ENCODE measurements at regions not wholly inside any gene's neighbourhood (a gene's known extent, or its start where the extent isn't known, plus 50 kb on each side); places are given as distances from the start of the nearest gene placed in this dataset.
"Not testable (repeated sequence)": the region's sequence is repeated elsewhere in the genome, so short reads cannot be mapped to it uniquely, and the experiment has no call there.

DNA sequence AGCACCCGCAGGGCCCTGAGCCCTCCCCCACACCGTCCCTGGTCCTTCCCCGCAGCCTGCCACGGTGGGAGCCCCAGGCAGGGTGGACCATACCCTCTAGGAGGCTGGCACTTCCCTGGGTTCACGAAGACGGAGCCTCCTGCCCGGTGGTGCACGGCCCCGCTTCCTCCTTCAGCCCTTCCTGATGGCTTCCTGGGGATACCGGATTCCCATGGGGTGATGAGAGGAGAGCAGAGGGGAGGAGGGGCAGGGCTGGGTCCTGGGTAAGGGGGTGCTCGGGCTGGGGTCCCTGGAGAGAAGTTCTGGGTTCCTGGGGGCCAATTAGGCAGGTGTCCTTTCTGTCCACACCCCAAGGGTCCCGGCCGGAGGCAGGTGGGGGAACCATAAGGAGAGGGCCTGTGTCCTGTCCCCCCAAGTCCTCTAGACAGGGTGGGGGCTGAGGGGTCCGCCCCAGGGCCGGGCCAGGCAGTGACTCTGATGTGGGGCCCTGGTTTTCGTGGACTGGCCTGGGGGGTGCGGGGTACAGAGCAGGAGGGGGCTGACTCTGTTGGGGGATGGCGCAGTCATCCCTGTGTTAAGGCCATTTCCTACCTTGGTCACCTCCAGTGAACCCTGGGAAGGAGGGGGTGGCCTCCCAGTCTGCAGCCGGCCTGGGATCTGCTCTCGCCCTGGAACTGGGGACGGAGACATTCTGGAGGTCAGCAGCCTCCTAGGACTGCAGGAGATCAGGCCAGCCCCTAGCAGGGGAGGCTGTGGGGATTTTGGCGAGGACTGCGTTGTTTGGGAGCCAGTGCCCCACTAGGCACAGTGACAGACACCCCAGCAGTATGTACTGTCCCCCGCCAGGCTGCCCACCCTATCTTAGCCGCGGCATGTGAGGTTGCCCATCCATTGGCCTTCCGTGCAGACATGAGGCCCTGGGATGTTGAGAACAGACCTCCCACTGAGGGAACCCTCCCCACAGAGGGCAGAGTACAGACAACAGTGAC is 366.4 kb downstream of the TMEM121 start:
- not testable (repeated sequence) for H3K9me3 Mint-ChIP-seq; H3K27ac Mint-ChIP-seq; H3K4me3 Mint-ChIP-seq; H3K4me1 Mint-ChIP-seq (ENCODE audit: low read depth); H3K36me3 Mint-ChIP-seq (ENCODE audit: low read depth)
- H3K27me3 Mint-ChIP-seq (ENCODE audit: low read depth), result peaks cover 40% of the 10 kb centered on the region

DNA sequence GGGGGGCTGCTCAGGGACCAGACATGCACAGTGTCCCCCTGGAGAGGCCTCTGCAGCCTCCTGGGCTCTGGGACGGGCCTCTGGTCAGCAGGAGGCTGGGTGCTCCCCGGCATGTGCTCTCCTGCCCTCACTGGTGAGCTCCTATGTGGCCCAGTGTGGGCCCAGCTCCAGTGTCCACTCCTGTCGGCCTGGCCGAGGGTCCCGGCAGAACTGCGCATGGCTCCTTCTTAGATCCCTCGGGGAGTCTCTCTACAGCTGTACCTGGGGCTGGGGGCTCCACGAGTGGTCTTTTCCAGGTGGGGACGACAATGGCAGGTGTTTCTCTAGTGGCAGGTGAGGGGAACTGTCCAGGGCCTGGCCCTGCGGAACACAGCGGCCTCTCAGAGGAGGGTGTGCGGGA is 367.3 kb downstream of the TMEM121 start:
- not testable (repeated sequence) for H3K4me3 Mint-ChIP-seq; H3K27ac Mint-ChIP-seq; H3K4me1 Mint-ChIP-seq (ENCODE audit: low read depth); H3K9me3 Mint-ChIP-seq; H3K36me3 Mint-ChIP-seq (ENCODE audit: low read depth)
- peaks cover 42% of the 10 kb centered on the region for H3K27me3 Mint-ChIP-seq (ENCODE audit: low read depth)

GRCh38 chr14:105894125-105894977 is 368.0 kb downstream of the TMEM121 start:
- Mint-ChIP-seq H3K4me1 (ENCODE audit: low read depth) (peaks cover 2% of the 10 kb centered on the region), H3K36me3 (ENCODE audit: low read depth) (no peaks in the 10 kb centered on the region), H3K27me3 (ENCODE audit: low read depth) (peaks cover 42% of the 10 kb centered on the region), H3K4me3 (no peak overlapping the region), H3K27ac (no peak overlapping the region), H3K9me3 (no peaks in the 10 kb centered on the region)

- Mint-ChIP-seq H3K36me3 (ENCODE audit: low read depth) (no peaks in the 10 kb centered on the region), H3K4me3 (no peak overlapping the region), H3K9me3 (no peaks in the 10 kb centered on the region), H3K4me1 (ENCODE audit: low read depth) (peaks cover 2% of the 10 kb centered on the region), H3K27ac (no peak overlapping the region), H3K27me3 (ENCODE audit: low read depth) (peaks cover 42% of the 10 kb centered on the region)
Observed at GRCh38 chr14:105894978-105895881, 368.8 kb downstream of the TMEM121 start.

GRCh38 chr14:105896206-105896605 is 369.8 kb downstream of the TMEM121 start:
- not testable (repeated sequence) for H3K4me3 Mint-ChIP-seq; H3K36me3 Mint-ChIP-seq (ENCODE audit: low read depth); H3K9me3 Mint-ChIP-seq; H3K27ac Mint-ChIP-seq; H3K4me1 Mint-ChIP-seq (ENCODE audit: low read depth)
- peaks cover 43% of the 10 kb centered on the region for H3K27me3 Mint-ChIP-seq (ENCODE audit: low read depth)

DNA sequence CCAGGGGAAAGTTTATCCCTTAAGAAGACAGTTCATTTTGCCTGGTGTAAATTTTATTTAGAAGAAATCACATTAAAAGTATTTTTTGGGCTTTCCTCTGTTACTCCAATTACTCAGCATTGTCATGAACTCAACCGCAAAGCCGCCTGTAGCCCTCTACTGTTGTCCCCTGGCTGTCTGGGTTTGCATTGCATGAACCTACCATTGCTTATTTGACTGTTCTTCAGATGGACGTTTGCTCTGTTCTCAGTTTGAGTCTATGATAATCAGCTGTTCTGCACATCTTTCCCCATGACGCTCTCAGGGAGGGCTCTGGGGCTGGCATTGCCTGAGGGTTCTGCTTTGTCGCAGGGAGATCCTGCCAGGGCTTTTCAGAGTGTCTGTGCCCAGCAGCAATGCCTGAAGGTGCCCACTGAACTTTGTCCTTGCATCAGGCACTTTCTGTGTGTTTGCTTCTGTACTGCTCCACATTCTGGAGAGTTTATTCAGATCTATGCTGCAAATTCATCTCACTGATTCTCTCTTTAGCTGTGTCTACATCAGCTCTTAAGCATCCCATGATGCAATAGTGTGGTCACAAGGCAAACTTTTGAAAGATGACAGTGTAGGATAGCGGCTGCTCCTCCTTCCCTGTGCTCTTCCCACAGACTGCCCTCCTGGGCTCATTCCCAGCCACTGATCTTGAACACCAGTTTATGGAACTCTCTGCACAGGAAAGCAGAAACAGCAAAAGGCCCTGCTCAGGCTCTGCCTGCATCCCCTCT is 370.8 kb downstream of the TMEM121 start:
- H3K27me3 Mint-ChIP-seq (ENCODE audit: low read depth), result peaks cover 40% of the 10 kb centered on the region
- H3K27ac Mint-ChIP-seq; H3K4me3 Mint-ChIP-seq; H3K4me1 Mint-ChIP-seq (ENCODE audit: low read depth); H3K36me3 Mint-ChIP-seq (ENCODE audit: low read depth); H3K9me3 Mint-ChIP-seq: not testable (repeated sequence)

DNA sequence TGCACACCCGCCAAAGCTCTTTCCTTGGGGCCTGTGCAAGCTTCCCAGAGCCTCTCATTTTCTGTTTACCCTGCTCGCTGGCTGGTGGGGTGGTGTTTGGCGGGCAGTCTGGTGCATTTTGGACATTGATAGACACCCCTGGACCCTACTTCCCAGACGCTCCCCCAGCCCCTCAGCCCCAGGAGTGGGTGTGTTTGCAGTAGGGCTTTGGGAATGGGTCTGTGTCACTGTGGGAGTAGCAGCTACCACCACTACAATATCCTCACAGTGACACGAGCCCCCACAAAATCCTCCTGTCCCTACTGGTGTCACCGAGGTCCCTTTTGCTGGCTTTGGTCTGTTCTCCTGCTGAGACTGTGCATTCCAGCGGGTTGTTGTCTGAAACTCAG is 371.3 kb downstream of the TMEM121 start:
- Mint-ChIP-seq H3K36me3 (ENCODE audit: low read depth) (no peaks in the 10 kb centered on the region), H3K9me3 (no peaks in the 10 kb centered on the region)

GRCh38 chr14:105898482-105899010 is 372.2 kb downstream of the TMEM121 start:
- H3K4me3 Mint-ChIP-seq, result no peak overlapping the region
- H3K9me3 Mint-ChIP-seq, result no peaks in the 10 kb centered on the region

More for the DNA sequence above, 371.3 kb downstream of the TMEM121 start:
- Mint-ChIP-seq H3K4me1 (ENCODE audit: low read depth) (peaks cover 2% of the 10 kb centered on the region), H3K27ac (no peak overlapping the region), H3K4me3 (no peak overlapping the region), H3K27me3 (ENCODE audit: low read depth) (peaks cover 40% of the 10 kb centered on the region)

GRCh38 chr14:105899071-105899641 is 372.8 kb downstream of the TMEM121 start:
- no peak overlapping the region for H3K4me3 Mint-ChIP-seq
- no peaks in the 10 kb centered on the region for H3K36me3 Mint-ChIP-seq (ENCODE audit: low read depth)
- no peaks in the 10 kb centered on the region for H3K9me3 Mint-ChIP-seq
- H3K27ac Mint-ChIP-seq, result no peak overlapping the region
- peaks cover 40% of the 10 kb centered on the region for H3K27me3 Mint-ChIP-seq (ENCODE audit: low read depth)
- H3K4me1 Mint-ChIP-seq (ENCODE audit: low read depth), result peaks cover 2% of the 10 kb centered on the region

More at GRCh38 chr14:105898482-105899010, 372.2 kb downstream of the TMEM121 start:
- no peaks in the 10 kb centered on the region for H3K36me3 Mint-ChIP-seq (ENCODE audit: low read depth)
- peaks cover 2% of the 10 kb centered on the region for H3K4me1 Mint-ChIP-seq (ENCODE audit: low read depth)
- peaks cover 40% of the 10 kb centered on the region for H3K27me3 Mint-ChIP-seq (ENCODE audit: low read depth)
- no peak overlapping the region for H3K27ac Mint-ChIP-seq

GRCh38 chr14:105899657-105900397 is 373.4 kb downstream of the TMEM121 start:
- Mint-ChIP-seq H3K27ac (no peak overlapping the region), H3K36me3 (ENCODE audit: low read depth) (no peaks in the 10 kb centered on the region), H3K27me3 (ENCODE audit: low read depth) (peaks cover 39% of the 10 kb centered on the region), H3K4me3 (no peak overlapping the region), H3K9me3 (no peaks in the 10 kb centered on the region), H3K4me1 (ENCODE audit: low read depth) (peaks cover 2% of the 10 kb centered on the region)

GRCh38 chr14:105900398-105901160 is 374.2 kb downstream of the TMEM121 start:
- H3K27ac Mint-ChIP-seq, result no peak overlapping the region
- H3K27me3 Mint-ChIP-seq (ENCODE audit: low read depth), result peaks cover 31% of the 10 kb centered on the region
- no peak overlapping the region for H3K4me3 Mint-ChIP-seq
- H3K36me3 Mint-ChIP-seq (ENCODE audit: low read depth), result no peaks in the 10 kb centered on the region
- H3K9me3 Mint-ChIP-seq, result no peaks in the 10 kb centered on the region
- peaks cover 2% of the 10 kb centered on the region for H3K4me1 Mint-ChIP-seq (ENCODE audit: low read depth)

DNA sequence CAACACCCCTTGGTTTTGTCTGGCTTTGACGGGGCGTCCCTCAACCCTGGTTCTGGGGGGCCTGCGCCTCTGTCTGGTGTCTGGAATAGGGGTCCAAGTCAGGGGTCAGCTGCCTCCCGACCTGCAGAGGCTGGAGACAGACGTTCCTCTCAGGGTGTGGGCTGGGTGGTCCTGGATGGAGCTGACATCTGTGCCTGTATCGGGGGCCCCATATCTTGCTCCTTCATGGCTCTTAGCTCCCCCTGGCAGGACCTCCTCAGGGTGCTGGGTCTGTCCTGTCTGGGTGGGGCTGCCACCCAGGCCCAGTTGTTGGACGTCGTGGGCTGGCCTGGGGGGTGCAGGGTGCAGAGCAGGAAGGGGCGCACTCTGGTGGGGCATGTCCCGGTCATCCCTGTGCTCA is 374.8 kb downstream of the TMEM121 start:
- Mint-ChIP-seq H3K27ac (no peak overlapping the region), H3K9me3 (no peaks in the 10 kb centered on the region), H3K27me3 (ENCODE audit: low read depth) (peaks cover 31% of the 10 kb centered on the region), H3K36me3 (ENCODE audit: low read depth) (no peaks in the 10 kb centered on the region), H3K4me1 (ENCODE audit: low read depth) (peaks cover 2% of the 10 kb centered on the region), H3K4me3 (no peak overlapping the region)
